Dendritic cell treated with granulocyte-macrophage colony-stimulating factor and Interleukin-4, amounts not matched to agents 40 ng/mL and 50 ng/mL, for 4 days (primary cell): ENCODE measurements at regions not wholly inside any gene's neighbourhood (a gene's known extent, or its start where the extent isn't known, plus 50 kb on each side); places are given as distances from the start of the nearest gene placed in this dataset.

ENCODE experiments used
- H3K27ac Mint-ChIP-seq: one replicate; pipeline ENCODE4 v1.8.0; 2022; ENCODE audit warnings: mild to moderate bottlenecking, mixed read lengths
- H3K27me3 Mint-ChIP-seq: one replicate; pipeline ENCODE4 v1.8.0; 2022; ENCODE audit warnings: mild to moderate bottlenecking, mixed read lengths
- H3K36me3 Mint-ChIP-seq: one replicate; pipeline ENCODE4 v1.8.0; 2022; ENCODE audit warnings: low read depth, mixed read lengths
- H3K4me1 Mint-ChIP-seq: one replicate; pipeline ENCODE4 v1.8.0; 2022; ENCODE audit warnings: low read depth, mixed read lengths
- H3K4me3 Mint-ChIP-seq: one replicate; pipeline ENCODE4 v1.8.0; 2022; ENCODE audit warnings: mild to moderate bottlenecking, moderate library complexity, mixed read lengths
- H3K9me3 Mint-ChIP-seq: one replicate; pipeline ENCODE4 v1.8.0; 2022; ENCODE audit warnings: mixed read lengths
- intact Hi-C: fragments of 100-400 bp; cut with micrococcal nuclease; formaldehyde crosslinking; loops from one replicate; pipeline ENCODE4 v1.15.0; 2022

GRCh38 chr1:4366091-4366490 lies 288.3 kb upstream of the AJAP1 start:
- Mint-ChIP-seq H3K27ac (no peak overlapping the region), H3K4me3 (no peak overlapping the region), H3K36me3 (no peaks in the 10 kb centered on the region), H3K4me1 (no peaks in the 10 kb centered on the region), H3K27me3 (no peaks in the 10 kb centered on the region), H3K9me3 (peaks cover 7% of the 10 kb centered on the region)
- intact Hi-C loops, result no loop called here

- intact Hi-C loops, result no loop called here
- H3K4me1 Mint-ChIP-seq, result no peaks in the 10 kb centered on the region
- H3K4me3 Mint-ChIP-seq, result no peak overlapping the region
- H3K27ac Mint-ChIP-seq, result no peak overlapping the region
- no peaks in the 10 kb centered on the region for H3K36me3 Mint-ChIP-seq
- peaks cover 7% of the 10 kb centered on the region for H3K9me3 Mint-ChIP-seq
- H3K27me3 Mint-ChIP-seq, result no peaks in the 10 kb centered on the region
Measured at GRCh38 chr1:4367230-4367777, 287.1 kb upstream of the AJAP1 start.

GRCh38 chr1:4369335-4369734 lies 285.1 kb upstream of the AJAP1 start:
- intact Hi-C loops, result no loop called here
- Mint-ChIP-seq H3K4me3 (no peak overlapping the region), H3K27me3 (no peaks in the 10 kb centered on the region), H3K9me3 (peaks cover 13% of the 10 kb centered on the region), H3K36me3 (no peaks in the 10 kb centered on the region), H3K27ac (no peak overlapping the region), H3K4me1 (no peaks in the 10 kb centered on the region)

GRCh38 chr1:4371849-4372248 lies 282.6 kb upstream of the AJAP1 start:
- H3K27ac Mint-ChIP-seq, result no peak overlapping the region
- no peaks in the 10 kb centered on the region for H3K36me3 Mint-ChIP-seq
- H3K4me1 Mint-ChIP-seq, result no peaks in the 10 kb centered on the region
- H3K27me3 Mint-ChIP-seq, result no peaks in the 10 kb centered on the region
- no peak overlapping the region for H3K4me3 Mint-ChIP-seq
- H3K9me3 Mint-ChIP-seq, result peaks cover 29% of the 10 kb centered on the region
- intact Hi-C loops, result no loop called here

- H3K4me3 Mint-ChIP-seq, result no peak overlapping the region
- intact Hi-C loops, result no loop called here
- no peaks in the 10 kb centered on the region for H3K27me3 Mint-ChIP-seq
- peaks cover 53% of the 10 kb centered on the region for H3K9me3 Mint-ChIP-seq
- no peak overlapping the region for H3K27ac Mint-ChIP-seq
- no peaks in the 10 kb centered on the region for H3K36me3 Mint-ChIP-seq
- H3K4me1 Mint-ChIP-seq, result no peaks in the 10 kb centered on the region
Measured at GRCh38 chr1:4375812-4376211, 278.6 kb upstream of the AJAP1 start.

GRCh38 chr1:4379451-4380175 lies 274.8 kb upstream of the AJAP1 start:
- Mint-ChIP-seq H3K27ac (no peak overlapping the region), H3K4me3 (no peak overlapping the region)

GRCh38 chr1:4380564-4381168 lies 273.7 kb upstream of the AJAP1 start:
- H3K27ac Mint-ChIP-seq, result no peak overlapping the region
- H3K36me3 Mint-ChIP-seq, result no peaks in the 10 kb centered on the region
- no peaks in the 10 kb centered on the region for H3K27me3 Mint-ChIP-seq
- intact Hi-C loops, result no loop called here
- H3K9me3 Mint-ChIP-seq, result peaks cover 66% of the 10 kb centered on the region
- H3K4me3 Mint-ChIP-seq, result no peak overlapping the region
- H3K4me1 Mint-ChIP-seq, result no peaks in the 10 kb centered on the region

More at GRCh38 chr1:4379451-4380175, 274.8 kb upstream of the AJAP1 start:
- intact Hi-C loops, result no loop called here
- H3K36me3 Mint-ChIP-seq, result no peaks in the 10 kb centered on the region
- peaks cover 68% of the 10 kb centered on the region for H3K9me3 Mint-ChIP-seq
- H3K4me1 Mint-ChIP-seq, result no peaks in the 10 kb centered on the region
- H3K27me3 Mint-ChIP-seq, result no peaks in the 10 kb centered on the region

DNA sequence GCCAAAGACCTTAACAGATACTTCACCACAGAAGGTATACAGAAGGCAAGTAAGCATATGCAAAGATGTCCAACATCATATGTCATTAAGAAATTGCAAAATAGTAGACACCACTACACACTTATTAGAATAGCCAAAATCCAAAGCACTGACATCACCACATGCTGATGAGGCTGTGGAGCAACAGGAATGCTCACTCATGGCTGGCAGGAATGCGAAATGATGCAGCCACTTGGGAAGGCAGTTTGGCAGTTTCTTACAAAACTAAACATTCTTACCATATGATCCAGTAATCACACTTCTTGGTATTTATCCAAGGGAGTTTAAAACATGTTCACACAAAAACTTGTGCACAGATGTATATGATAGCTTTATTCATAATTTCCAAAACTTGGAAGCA lies 261.2 kb upstream of the AJAP1 start:
- no peaks in the 10 kb centered on the region for H3K36me3 Mint-ChIP-seq
- H3K9me3 Mint-ChIP-seq, result peaks cover 58% of the 10 kb centered on the region
- no peak overlapping the region for H3K4me3 Mint-ChIP-seq
- intact Hi-C loops, result no loop called here
- H3K27ac Mint-ChIP-seq, result no peak overlapping the region
- no peaks in the 10 kb centered on the region for H3K27me3 Mint-ChIP-seq
- no peaks in the 10 kb centered on the region for H3K4me1 Mint-ChIP-seq

DNA sequence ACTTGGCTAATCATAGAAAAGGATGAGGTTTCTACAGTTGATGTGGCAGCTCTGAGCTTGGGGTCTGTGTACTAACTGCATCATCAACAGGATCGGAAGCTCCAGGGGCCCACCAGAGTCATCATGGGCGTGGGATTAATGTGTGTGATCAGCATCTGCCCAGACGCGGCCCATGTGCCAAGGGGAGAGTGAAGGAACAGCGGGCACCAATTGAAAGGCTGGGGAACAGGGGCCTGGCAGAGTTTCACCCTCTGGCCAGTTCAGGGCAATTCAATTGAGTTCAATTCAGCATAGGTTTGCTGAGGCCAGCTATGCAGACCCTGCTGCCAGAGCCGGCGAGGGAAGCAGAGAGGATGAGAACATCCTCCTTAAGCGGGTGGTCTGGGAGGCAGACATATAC lies 260.0 kb upstream of the AJAP1 start:
- intact Hi-C loops, result no loop called here
- Mint-ChIP-seq H3K27me3 (no peaks in the 10 kb centered on the region), H3K36me3 (no peaks in the 10 kb centered on the region), H3K9me3 (peaks cover 46% of the 10 kb centered on the region), H3K4me1 (no peaks in the 10 kb centered on the region), H3K27ac (no peak overlapping the region), H3K4me3 (no peak overlapping the region)

DNA sequence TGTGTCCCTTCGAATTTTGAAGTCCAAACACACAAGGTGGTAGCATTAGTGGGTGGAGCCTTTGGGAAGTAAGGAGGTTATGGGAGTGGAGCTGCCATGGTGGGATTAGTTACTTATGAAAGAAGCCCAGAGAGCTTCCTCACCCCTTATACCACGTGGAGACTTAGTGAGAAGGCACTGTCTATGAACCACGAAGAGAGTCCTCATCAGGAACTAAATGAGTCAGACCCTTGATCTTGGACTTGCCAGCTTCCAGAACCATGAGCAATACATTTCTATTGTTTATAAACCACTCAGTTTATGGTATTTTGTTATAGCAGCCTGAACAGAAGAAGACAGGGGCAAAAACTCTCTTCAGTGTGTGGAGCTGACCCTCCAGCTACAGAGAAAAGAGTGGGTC lies 259.3 kb upstream of the AJAP1 start:
- Mint-ChIP-seq H3K9me3 (peaks cover 38% of the 10 kb centered on the region), H3K27ac (no peak overlapping the region), H3K36me3 (no peaks in the 10 kb centered on the region), H3K4me3 (no peak overlapping the region), H3K4me1 (no peaks in the 10 kb centered on the region), H3K27me3 (no peaks in the 10 kb centered on the region)
- intact Hi-C loops, result no loop called here

- no peaks in the 10 kb centered on the region for H3K27me3 Mint-ChIP-seq
- H3K27ac Mint-ChIP-seq, result no peak overlapping the region
- no peak overlapping the region for H3K4me3 Mint-ChIP-seq
- intact Hi-C loops, result no loop called here
- H3K36me3 Mint-ChIP-seq, result no peaks in the 10 kb centered on the region
- H3K9me3 Mint-ChIP-seq, result peaks cover 33% of the 10 kb centered on the region
- H3K4me1 Mint-ChIP-seq, result no peaks in the 10 kb centered on the region
Measured at GRCh38 chr1:4395676-4396075, 258.7 kb upstream of the AJAP1 start.

GRCh38 chr1:4396551-4396950 lies 257.9 kb upstream of the AJAP1 start:
- H3K4me1 Mint-ChIP-seq, result no peaks in the 10 kb centered on the region
- intact Hi-C loops, result no loop called here
- H3K9me3 Mint-ChIP-seq, result peaks cover 24% of the 10 kb centered on the region
- H3K27ac Mint-ChIP-seq, result no peak overlapping the region
- no peak overlapping the region for H3K4me3 Mint-ChIP-seq
- H3K36me3 Mint-ChIP-seq, result no peaks in the 10 kb centered on the region
- H3K27me3 Mint-ChIP-seq, result no peaks in the 10 kb centered on the region

DNA sequence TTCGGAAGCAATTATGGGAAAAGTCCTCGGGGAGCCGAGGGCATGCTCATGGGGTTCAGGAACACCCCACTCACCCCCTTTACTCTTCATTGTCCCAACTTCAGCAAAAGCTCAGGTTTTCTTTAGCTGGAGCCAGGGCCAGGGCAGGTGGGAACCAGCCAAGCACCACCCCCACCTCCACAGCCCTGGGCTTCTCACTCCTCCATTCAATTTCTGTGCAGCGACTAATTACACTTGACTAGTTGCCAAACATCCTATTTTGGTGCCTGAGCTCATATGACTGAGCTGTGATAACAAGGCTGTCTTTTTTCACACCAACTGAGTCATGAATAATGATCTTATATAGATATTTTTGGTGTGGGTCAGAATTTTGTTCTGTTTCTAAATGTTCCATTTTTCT lies 257.2 kb upstream of the AJAP1 start:
- no peak overlapping the region for H3K27ac Mint-ChIP-seq
- H3K4me3 Mint-ChIP-seq, result no peak overlapping the region
- intact Hi-C loops, result no loop called here
- H3K36me3 Mint-ChIP-seq, result no peaks in the 10 kb centered on the region
- H3K4me1 Mint-ChIP-seq, result no peaks in the 10 kb centered on the region
- no peaks in the 10 kb centered on the region for H3K27me3 Mint-ChIP-seq
- H3K9me3 Mint-ChIP-seq, result peaks cover 18% of the 10 kb centered on the region

GRCh38 chr1:4402032-4402431 lies 252.4 kb upstream of the AJAP1 start:
- no peaks in the 10 kb centered on the region for H3K27me3 Mint-ChIP-seq
- intact Hi-C loops, result no loop called here

More at GRCh38 chr1:4402032-4402431, 252.4 kb upstream of the AJAP1 start:
- Mint-ChIP-seq H3K4me3 (no peak overlapping the region), H3K4me1 (no peaks in the 10 kb centered on the region), H3K27ac (no peak overlapping the region), H3K9me3 (no peaks in the 10 kb centered on the region), H3K36me3 (no peaks in the 10 kb centered on the region)
